Islet precursor cell (in vitro differentiated cells): ENCODE measurements at regions not wholly inside any gene's neighbourhood (a gene's known extent, or its start where the extent isn't known, plus 50 kb on each side); places are given as distances from the start of the nearest gene placed in this dataset.
A peak's percentile ranks its signal among the peaks of the same experiment; 100 is the strongest.
"Not testable (repeated sequence)": the region's sequence is repeated elsewhere in the genome, so short reads cannot be mapped to it uniquely, and the experiment has no call there.

Experiments used
- DNase-seq: peaks from one replicate; pipeline ENCODE4 v3.0.0-alpha.2; 2018

DNA sequence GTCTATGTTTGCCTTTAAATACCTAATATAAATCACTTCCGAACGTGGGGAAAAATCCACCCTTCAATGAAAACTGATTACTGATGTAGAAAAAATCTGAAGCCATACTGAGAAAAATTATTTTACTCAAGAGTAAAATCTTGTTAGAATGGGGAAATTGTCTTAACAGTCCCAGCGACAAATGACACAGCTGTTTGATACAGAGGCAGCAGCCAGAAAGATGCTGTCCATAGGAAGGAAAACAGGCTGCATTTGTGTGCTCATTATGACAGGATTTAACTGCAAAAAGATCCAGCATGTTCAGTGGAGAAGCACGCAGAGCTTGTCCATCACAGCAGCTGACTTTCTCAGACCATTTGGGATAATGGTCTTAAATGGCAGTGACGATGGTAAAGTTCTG lies 443.0 kb downstream of the TFAP2B start:
- no peak for DNase-seq

DNA sequence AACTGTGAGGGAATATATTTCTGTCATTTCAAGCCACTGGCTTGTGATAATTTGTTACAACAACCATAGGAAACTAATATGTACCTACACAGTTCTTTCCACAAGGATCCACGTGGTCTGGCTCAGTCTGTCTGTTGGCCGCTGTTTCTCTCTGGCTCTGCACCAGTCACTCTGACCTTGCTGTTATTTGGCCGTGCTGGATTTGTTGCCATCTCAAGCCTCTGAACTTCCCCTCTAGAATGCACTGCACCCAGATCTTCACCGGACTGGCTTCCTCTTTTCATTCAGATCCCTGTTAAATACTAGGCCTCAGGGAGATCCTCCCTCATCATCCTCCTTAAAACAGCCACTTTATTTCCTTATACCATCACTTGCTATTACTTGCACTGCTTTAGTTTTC lies 446.8 kb downstream of the TFAP2B start:
- no peak for DNase-seq

GRCh38 chr6:51266604-51267003 lies 447.9 kb downstream of the TFAP2B start:
- no peak for DNase-seq

DNA sequence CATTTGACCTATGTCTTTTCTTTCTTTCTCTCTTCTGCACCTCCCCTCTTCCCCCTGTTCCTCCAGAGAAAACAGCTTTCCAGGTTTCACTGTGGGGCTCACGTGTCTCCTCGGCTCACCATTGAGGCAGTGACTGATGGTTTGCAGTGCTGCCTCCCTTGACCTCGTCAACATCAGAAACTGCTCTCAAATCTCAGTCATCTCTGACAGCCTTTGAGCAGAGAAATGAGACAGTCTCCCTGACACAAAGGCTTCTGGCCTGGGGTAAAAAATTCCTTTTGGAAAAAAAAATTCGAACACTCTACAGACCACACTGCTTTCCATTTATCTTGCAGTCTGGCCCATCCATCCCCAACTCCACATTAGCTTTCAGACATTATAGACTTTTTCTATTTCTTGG lies 450.0 kb downstream of the TFAP2B start:
- DNase-seq: peak; percentile 72

DNA sequence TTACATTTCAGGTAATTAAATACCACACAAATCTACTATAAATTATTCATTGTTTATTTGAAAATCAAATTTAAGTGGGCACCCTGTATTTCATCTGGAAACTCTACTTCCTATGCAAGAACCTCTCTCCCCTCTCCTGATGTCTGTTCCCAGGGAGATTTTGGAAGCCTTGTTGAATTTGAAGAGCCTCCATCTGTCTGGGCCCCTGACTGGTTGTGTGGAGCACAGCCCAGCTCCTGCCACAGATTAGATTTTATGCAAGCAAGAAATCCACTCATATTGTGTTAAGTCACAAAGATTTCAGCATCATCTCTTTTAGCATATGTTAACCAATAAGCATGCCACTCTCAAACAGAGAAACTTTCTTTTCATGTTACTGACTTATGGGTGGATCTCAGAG lies 451.2 kb downstream of the TFAP2B start:
- DNase-seq: no peak

DNA sequence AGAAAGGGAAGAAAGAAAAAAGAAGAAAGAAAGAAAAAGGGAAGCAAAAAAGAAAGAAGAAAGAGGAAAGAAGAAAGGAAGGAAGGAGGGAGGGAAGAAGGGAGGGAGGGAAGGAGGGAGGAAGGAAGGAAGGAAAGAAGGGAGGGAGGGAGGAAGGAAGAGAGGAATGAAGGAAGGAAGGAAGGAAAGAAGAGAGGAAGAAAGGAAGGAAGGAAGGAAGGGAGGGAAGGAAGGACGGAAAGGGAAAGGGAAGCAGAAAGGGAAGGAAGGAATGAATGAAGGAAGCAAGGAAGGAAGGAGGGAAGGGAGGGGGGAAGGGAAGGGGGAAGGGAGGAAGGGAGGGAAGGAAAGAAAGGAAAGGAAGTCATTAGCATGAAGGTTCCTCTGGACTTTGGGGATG lies 452.9 kb downstream of the TFAP2B start:
- no peak for DNase-seq

- DNase-seq: peak; percentile 90
Measured at GRCh38 chr6:51273228-51273961, 454.7 kb downstream of the TFAP2B start.

- no peak for DNase-seq
Measured at GRCh38 chr6:51277474-51277873, 458.8 kb downstream of the TFAP2B start.

GRCh38 chr6:51282026-51282425 lies 463.4 kb downstream of the TFAP2B start:
- no peak for DNase-seq

DNA sequence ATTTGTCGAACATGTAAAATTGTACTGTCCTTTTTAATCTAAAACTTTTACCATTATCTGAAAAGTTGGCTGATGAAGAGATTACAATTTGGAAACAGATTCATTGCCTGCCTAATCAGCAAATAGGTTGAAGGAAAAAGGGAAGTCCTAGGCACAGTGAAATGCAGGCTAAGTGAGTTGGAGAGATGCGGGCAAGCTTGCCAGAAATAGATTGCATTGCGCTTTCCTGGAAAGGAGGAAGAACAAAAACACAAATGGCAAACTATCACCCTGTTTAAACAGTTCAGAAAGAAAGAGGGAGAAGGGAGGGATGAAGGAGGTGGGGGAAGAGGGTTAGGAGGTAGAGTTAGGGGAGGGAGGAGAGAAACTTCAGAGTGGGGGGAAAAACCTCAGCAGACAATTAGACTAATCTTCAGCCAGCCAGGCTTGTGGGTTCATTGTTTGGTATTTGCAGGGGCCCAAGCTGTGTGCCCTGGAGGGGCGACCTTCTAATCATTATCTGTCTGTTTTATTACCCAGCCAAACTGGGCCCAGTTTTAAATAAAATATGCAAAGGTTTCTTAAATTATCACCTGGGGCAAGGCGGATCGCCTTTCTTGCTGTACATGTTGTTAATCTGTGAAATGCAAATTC lies 465.2 kb downstream of the TFAP2B start:
- DNase-seq: no peak

- no peak for DNase-seq
Measured at GRCh38 chr6:51285876-51286275, 467.2 kb downstream of the TFAP2B start.

DNA sequence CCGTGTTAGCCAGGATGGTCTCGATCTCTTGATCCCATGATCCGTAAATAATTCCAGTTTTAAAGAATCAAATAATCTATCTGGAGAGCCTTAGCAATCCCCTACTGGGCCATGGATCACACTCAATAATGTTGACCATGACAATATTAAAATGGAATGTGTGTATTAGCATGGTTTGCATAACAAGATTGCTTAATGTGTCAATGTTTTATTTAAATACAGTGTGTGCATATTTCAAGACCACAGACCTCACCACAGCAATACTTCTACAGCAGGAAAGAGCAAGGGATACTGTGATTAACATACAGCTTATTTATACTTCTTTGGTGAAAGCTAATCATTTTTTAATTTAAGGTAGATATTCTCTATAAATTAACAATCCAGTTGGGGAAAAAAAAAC lies 470.4 kb downstream of the TFAP2B start:
- DNase-seq: no peak

DNA sequence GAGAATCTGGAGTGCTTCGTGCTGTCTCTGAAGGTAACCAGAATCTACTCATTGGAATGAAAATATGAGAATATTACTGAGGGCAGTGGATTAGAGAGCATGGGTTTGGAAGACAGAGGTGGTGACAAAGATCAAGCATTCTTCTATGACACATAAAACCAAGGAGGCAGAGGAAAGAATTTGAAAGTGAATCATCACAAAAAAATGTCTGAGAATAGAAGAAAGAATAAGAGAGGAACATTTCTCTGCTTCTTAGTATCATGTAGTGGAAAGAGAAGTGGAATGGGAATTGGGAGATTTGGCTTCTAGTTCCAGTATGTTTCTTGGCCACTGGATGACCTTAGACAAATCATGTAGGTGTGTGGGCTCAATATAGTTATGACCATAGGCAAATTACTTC lies 474.0 kb downstream of the TFAP2B start:
- DNase-seq: no peak

DNA sequence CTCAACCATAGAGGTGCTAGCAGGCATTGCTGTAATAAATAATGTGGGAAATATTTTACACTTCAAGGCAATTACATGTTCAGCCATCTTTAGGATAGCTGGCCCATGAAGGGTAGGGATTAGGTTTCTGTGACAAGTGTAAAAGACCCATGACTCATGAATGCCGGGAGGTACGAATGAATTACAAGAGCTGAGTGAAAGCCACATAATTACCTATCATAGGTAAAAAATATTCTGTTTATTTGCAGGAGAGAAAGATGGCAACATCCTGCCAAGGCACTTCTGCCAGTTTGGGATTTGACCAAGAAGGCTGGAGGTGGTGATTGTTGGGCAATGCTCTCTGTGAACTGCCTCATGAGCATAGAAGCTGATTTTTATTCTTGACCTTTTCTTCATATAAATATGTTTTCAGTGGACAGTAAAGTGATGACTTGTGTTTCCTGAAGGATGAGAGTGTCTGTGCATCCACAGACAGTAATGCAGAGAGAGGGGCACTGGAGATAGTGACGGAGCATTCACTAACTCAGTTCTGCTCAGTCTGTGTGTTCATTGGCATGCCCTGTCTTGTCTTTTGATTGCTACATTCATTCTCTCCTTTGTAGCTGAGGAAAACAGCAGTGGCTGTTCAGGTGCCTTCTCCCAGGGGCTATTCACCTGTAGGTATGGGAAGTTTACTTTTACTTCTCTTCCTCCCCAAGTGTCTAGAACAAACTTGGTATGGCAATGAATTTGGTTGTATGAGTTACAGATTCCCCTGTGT lies 481.1 kb downstream of the TFAP2B start:
- DNase-seq: no peak

- no peak for DNase-seq
Measured at GRCh38 chr6:51300510-51300909, 481.8 kb downstream of the TFAP2B start.

- DNase-seq: no peak
Measured at GRCh38 chr6:51301962-51302361, 483.3 kb downstream of the TFAP2B start.

DNA sequence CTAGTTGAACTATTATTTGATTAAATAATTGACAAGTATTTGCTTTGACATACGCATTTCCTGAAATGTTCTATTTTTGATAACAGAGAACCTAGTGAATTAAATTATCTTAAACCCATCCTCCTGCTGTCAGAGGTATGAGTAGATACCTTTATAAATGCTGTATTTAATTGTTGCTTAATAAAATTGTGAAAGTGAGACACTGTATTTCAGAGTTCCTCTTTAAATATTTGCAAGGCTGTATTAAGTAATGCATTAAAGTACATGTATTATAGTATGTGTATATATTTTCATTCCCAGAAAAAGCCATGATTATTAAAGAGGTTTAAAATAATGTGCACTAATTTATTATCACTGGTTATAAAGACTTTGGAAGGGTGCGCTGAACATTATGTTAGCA lies 483.8 kb downstream of the TFAP2B start:
- DNase-seq: no peak

DNA sequence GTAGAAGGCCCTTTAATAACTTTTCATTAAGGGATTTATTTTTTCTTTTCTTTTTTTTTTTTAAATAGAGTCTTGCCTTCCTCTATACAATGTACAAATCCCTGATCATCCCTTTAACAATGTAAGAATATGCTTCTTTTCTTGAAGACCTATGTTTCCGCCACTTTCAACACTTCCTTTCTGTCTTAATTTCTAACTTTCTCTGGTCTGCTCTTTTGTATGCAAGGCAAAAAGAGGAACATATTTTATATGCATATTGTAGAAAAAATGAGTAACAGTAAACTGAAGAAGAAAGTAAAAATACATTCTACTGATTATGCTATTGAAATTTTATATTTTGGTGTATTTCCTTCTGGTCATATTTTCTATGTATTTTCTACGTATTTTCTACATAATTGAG lies 484.7 kb downstream of the TFAP2B start:
- no peak for DNase-seq

- no peak for DNase-seq
Measured at GRCh38 chr6:51314965-51315364, 496.3 kb downstream of the TFAP2B start.

DNA sequence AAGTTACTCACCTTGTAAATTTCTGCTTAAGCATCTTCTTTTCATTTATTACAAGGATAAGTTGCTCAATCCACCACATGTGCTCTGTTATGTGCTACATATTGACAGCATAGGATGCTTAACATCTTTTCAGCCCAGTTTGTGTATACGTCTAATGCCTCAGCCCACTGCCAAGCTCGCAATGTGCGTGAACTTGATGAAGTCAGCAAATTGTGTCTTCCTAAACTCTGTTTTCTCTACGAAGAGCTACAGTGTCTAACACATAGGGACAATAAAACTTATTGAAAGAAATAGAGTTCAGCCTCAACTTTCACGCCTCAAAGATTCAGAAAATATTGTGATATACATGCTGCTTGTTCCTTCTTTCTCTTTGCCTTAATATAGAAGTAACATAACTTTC lies 500.0 kb downstream of the TFAP2B start:
- no peak for DNase-seq

GRCh38 chr6:51321477-51321876 lies 502.8 kb downstream of the TFAP2B start:
- not testable (repeated sequence) for DNase-seq

GRCh38 chr6:51322505-51322904 lies 503.8 kb downstream of the TFAP2B start:
- no peak for DNase-seq

GRCh38 chr6:51323056-51323455 lies 504.4 kb downstream of the TFAP2B start:
- DNase-seq: no peak

- DNase-seq: no peak
Measured at GRCh38 chr6:51330971-51331370, 512.3 kb downstream of the TFAP2B start.
